ENCODE measurements at regions not wholly inside any gene's neighbourhood (a gene's known extent, or its start where the extent isn't known, plus 50 kb on each side); places are given as distances from the start of the nearest gene placed in this dataset.

DNA sequence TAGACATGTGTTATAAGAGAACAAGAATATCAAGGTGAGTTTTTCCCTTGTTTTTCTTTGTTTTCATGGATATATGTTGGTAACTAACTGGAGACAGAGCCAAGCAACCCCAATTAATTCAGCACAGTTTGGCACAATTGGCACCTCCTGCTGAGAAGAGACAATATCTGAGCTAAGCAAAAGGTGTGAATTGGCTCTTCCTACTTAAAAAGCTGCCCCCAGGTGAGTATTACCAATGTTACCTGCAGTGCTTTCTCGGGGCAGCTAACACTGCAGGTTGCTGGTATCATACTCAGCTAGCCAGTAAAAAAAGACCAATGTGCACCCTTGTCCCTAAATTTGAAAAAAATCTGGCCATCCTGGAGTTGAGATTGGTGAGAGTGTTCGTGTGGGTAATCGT, 871.2 kb upstream of the TENM3 start:
- TF ChIP-seq, protein P1, sequence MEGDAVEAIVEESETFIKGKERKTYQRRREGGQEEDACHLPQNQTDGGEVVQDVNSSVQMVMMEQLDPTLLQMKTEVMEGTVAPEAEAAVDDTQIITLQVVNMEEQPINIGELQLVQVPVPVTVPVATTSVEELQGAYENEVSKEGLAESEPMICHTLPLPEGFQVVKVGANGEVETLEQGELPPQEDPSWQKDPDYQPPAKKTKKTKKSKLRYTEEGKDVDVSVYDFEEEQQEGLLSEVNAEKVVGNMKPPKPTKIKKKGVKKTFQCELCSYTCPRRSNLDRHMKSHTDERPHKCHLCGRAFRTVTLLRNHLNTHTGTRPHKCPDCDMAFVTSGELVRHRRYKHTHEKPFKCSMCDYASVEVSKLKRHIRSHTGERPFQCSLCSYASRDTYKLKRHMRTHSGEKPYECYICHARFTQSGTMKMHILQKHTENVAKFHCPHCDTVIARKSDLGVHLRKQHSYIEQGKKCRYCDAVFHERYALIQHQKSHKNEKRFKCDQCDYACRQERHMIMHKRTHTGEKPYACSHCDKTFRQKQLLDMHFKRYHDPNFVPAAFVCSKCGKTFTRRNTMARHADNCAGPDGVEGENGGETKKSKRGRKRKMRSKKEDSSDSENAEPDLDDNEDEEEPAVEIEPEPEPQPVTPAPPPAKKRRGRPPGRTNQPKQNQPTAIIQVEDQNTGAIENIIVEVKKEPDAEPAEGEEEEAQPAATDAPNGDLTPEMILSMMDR (IDR thresholded peaks at IDR 0.05; ENCODE audit: extremely low read depth, low read depth, low read length): no peak
- H3K9me3 ChIP-seq (ENCODE audit: low read depth, low read length): no peaks in the 10 kb centered on the region
- H4K20me1 ChIP-seq (ENCODE audit: insufficient read depth, low read length): no peaks in the 10 kb centered on the region
- no peak overlapping the region for H2AFZ ChIP-seq (ENCODE audit: low read length)
- DNase-seq (ENCODE audit: insufficient read length, low spot score, missing footprints): no peak
- H3K4me1 ChIP-seq (ENCODE audit: insufficient read depth, low read length): no peaks in the 10 kb centered on the region
- H3K27ac ChIP-seq (ENCODE audit: low read depth, low read length): no peak overlapping the region
- no peaks in the 10 kb centered on the region for H3K79me2 ChIP-seq (ENCODE audit: insufficient read depth, low read length)
- no peaks in the 10 kb centered on the region for H3K27me3 ChIP-seq (ENCODE audit: insufficient read depth, low read length)
- no peak overlapping the region for H3K4me2 ChIP-seq (ENCODE audit: insufficient read depth, low read length)
- H3K4me3 ChIP-seq (ENCODE audit: insufficient read depth, low read length): no peak overlapping the region
- no peaks in the 10 kb centered on the region for H3K36me3 ChIP-seq (ENCODE audit: insufficient read depth, low read length)

DNA sequence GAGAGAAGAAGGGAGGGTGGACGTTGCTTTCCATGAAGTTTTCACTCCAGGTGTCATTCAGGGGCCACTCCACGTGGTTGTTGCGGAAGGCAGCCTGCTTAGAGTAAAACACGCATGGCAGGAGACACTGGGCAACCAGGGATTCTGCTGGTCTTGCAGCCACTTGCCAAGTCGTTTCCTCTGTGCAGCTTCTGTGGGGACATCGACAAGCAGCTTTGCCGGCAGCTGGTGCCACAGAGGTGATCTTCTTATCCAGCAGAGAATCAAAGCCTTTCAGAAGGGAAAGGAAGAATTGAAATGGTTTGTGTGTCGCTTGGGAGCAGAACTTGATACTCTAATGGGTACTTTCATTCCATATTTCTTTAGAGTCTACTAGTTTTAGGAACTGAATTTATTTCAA, 867.1 kb upstream of the TENM3 start:
- Histone ChIP-seq H3K79me2 (ENCODE audit: insufficient read depth, low read length) (no peaks in the 10 kb centered on the region), H4K20me1 (ENCODE audit: insufficient read depth, low read length) (no peaks in the 10 kb centered on the region), H3K27me3 (ENCODE audit: insufficient read depth, low read length) (no peaks in the 10 kb centered on the region), H3K27ac (ENCODE audit: low read depth, low read length) (no peak overlapping the region), H3K4me1 (ENCODE audit: insufficient read depth, low read length) (no peaks in the 10 kb centered on the region), H3K9me3 (ENCODE audit: low read depth, low read length) (no peaks in the 10 kb centered on the region), H3K4me3 (ENCODE audit: insufficient read depth, low read length) (no peak overlapping the region), H3K4me2 (ENCODE audit: insufficient read depth, low read length) (no peak overlapping the region), H3K36me3 (ENCODE audit: insufficient read depth, low read length) (no peaks in the 10 kb centered on the region), H2AFZ (ENCODE audit: low read length) (no peak overlapping the region)
- TF ChIP-seq, protein P1 (IDR thresholded peaks at IDR 0.05; ENCODE audit: extremely low read depth, low read depth, low read length): no peak
- no peak for DNase-seq (ENCODE audit: insufficient read length, low spot score, missing footprints)

DNA sequence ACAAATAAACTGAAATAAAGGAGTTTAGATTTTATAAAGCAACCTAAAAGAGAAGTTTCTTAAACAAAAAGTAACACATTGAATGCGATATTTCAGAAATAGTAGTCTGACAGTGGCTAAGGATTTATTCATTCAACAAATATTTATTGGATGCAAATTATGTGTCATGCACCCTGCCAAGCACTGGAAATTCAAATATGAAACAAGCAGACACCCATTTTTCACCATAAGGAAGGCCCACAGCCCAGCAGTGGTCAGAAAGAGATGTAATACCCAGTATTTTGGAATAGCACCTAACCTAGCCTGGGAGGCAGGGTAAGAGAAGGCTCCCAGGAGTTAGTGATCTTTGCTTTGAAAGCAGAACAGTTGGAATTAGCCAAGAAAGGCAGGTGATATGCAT, 855.1 kb upstream of the TENM3 start:
- H3K4me3 ChIP-seq (ENCODE audit: insufficient read depth, low read length): no peak overlapping the region
- H4K20me1 ChIP-seq (ENCODE audit: insufficient read depth, low read length): no peaks in the 10 kb centered on the region
- no peak for DNase-seq (ENCODE audit: insufficient read length, low spot score, missing footprints)
- H3K79me2 ChIP-seq (ENCODE audit: insufficient read depth, low read length): no peaks in the 10 kb centered on the region
- H3K4me1 ChIP-seq (ENCODE audit: insufficient read depth, low read length): no peaks in the 10 kb centered on the region
- no peaks in the 10 kb centered on the region for H3K27me3 ChIP-seq (ENCODE audit: insufficient read depth, low read length)
- H3K4me2 ChIP-seq (ENCODE audit: insufficient read depth, low read length): no peak overlapping the region
- H2AFZ ChIP-seq (ENCODE audit: low read length): no peak overlapping the region
- TF ChIP-seq, protein P1 (IDR thresholded peaks at IDR 0.05; ENCODE audit: extremely low read depth, low read depth, low read length): no peak
- no peaks in the 10 kb centered on the region for H3K36me3 ChIP-seq (ENCODE audit: insufficient read depth, low read length)
- no peaks in the 10 kb centered on the region for H3K9me3 ChIP-seq (ENCODE audit: low read depth, low read length)
- H3K27ac ChIP-seq (ENCODE audit: low read depth, low read length): no peak overlapping the region

DNA sequence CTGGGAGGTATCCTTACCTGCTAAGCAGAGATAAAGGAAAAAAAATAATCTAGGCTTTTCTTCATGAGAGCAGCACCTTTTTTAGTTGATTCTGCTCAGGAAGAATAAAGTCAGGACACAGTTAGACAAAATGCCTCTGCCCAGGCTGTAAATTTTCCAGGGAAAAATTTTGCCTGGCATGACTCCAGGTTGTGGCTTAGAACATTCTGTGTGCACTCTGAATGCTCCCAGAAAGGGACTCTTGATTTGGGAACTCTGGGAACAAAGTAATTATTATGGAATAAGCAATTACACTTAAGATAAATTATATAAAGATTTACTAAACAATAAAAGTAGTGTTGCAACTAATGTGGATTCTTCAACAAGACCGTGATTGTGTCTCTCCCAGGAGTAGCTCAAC, 826.2 kb upstream of the TENM3 start:
- no peak overlapping the region for H3K27ac ChIP-seq (ENCODE audit: low read depth, low read length)
- no peaks in the 10 kb centered on the region for H3K36me3 ChIP-seq (ENCODE audit: insufficient read depth, low read length)
- no peaks in the 10 kb centered on the region for H4K20me1 ChIP-seq (ENCODE audit: insufficient read depth, low read length)
- no peak overlapping the region for H3K4me2 ChIP-seq (ENCODE audit: insufficient read depth, low read length)
- no peak overlapping the region for H2AFZ ChIP-seq (ENCODE audit: low read length)
- TF ChIP-seq, protein P1 (IDR thresholded peaks at IDR 0.05; ENCODE audit: extremely low read depth, low read depth, low read length): no peak
- H3K79me2 ChIP-seq (ENCODE audit: insufficient read depth, low read length): no peaks in the 10 kb centered on the region
- DNase-seq (ENCODE audit: insufficient read length, low spot score, missing footprints): no peak
- no peaks in the 10 kb centered on the region for H3K27me3 ChIP-seq (ENCODE audit: insufficient read depth, low read length)
- no peaks in the 10 kb centered on the region for H3K4me1 ChIP-seq (ENCODE audit: insufficient read depth, low read length)
- no peaks in the 10 kb centered on the region for H3K9me3 ChIP-seq (ENCODE audit: low read depth, low read length)
- no peak overlapping the region for H3K4me3 ChIP-seq (ENCODE audit: insufficient read depth, low read length)
